Renal cortical epithelial cell (primary cell): ENCODE measurements at regions not wholly inside any gene's neighbourhood (a gene's known extent, or its start where the extent isn't known, plus 50 kb on each side); places are given as distances from the start of the nearest gene placed in this dataset.
A peak's percentile ranks its signal among the peaks of the same experiment; 100 is the strongest.

Source experiments
- DNase-seq: peaks from one replicate; pipeline ENCODE4 v3.0.0-alpha.2; 2011; ENCODE audit warnings: low read depth

GRCh38 chr13:106898231-106898630, 330.3 kb upstream of the ARGLU1 start:
- no peak for DNase-seq

GRCh38 chr13:106888148-106888547, 320.2 kb upstream of the ARGLU1 start:
- no peak for DNase-seq

GRCh38 chr13:106887686-106888085, 319.7 kb upstream of the ARGLU1 start:
- DNase-seq: no peak

GRCh38 chr13:106883976-106884375, 316.0 kb upstream of the ARGLU1 start:
- no peak for DNase-seq

GRCh38 chr13:106882246-106882645, 314.3 kb upstream of the ARGLU1 start:
- DNase-seq: no peak

GRCh38 chr13:106879806-106880205, 311.9 kb upstream of the ARGLU1 start:
- DNase-seq: no peak

- DNase-seq: no peak
Measured at GRCh38 chr13:106874323-106874722, 306.4 kb upstream of the ARGLU1 start.

- DNase-seq: no peak
Measured at GRCh38 chr13:106873810-106874209, 305.9 kb upstream of the ARGLU1 start.

GRCh38 chr13:106867249-106867648, 299.3 kb upstream of the ARGLU1 start:
- DNase-seq: peak; percentile 11

- DNase-seq: no peak
Measured at GRCh38 chr13:106865716-106866440, 297.9 kb upstream of the ARGLU1 start.

- no peak for DNase-seq
Measured at GRCh38 chr13:106859533-106859904, 291.6 kb upstream of the ARGLU1 start.

GRCh38 chr13:106858903-106859532, 291.1 kb upstream of the ARGLU1 start:
- DNase-seq: peak; percentile 67

- DNase-seq: no peak
Measured at GRCh38 chr13:106852436-106852835, 284.5 kb upstream of the ARGLU1 start.

- peak; percentile 25 for DNase-seq
Measured at GRCh38 chr13:106850973-106851650, 283.2 kb upstream of the ARGLU1 start.

GRCh38 chr13:106846571-106847448, 278.9 kb upstream of the ARGLU1 start:
- peak; percentile 41 for DNase-seq

GRCh38 chr13:106836186-106836802, 268.4 kb upstream of the ARGLU1 start:
- no peak for DNase-seq

- no peak for DNase-seq
Measured at GRCh38 chr13:106835477-106835876, 267.5 kb upstream of the ARGLU1 start.

- no peak for DNase-seq
Measured at GRCh38 chr13:106821979-106822378, 254.0 kb upstream of the ARGLU1 start.

GRCh38 chr13:106819413-106820180, 251.7 kb upstream of the ARGLU1 start:
- DNase-seq: no peak

- no peak for DNase-seq
Measured at GRCh38 chr13:106818971-106819370, 251.0 kb upstream of the ARGLU1 start.

- no peak for DNase-seq
Measured at GRCh38 chr13:106815545-106815944, 247.6 kb upstream of the ARGLU1 start.
